ENCODE measurements at regions not wholly inside any gene's neighbourhood (a gene's known extent, or its start where the extent isn't known, plus 50 kb on each side); places are given as distances from the start of the nearest gene placed in this dataset.
"Not testable (repeated sequence)": the region's sequence is repeated elsewhere in the genome, so short reads cannot be mapped to it uniquely, and the experiment has no call there.

GRCh38 chr7:109836016-109836415, 1254.9 kb upstream of the LRRN3 start:
- DNase-seq, result no peak

- no peak for DNase-seq
Observed at GRCh38 chr7:109842386-109842785, 1248.5 kb upstream of the LRRN3 start.

- DNase-seq, result no peak
Observed at GRCh38 chr7:109844362-109844761, 1246.6 kb upstream of the LRRN3 start.

- DNase-seq, result peak; percentile 38
Observed at GRCh38 chr7:109864230-109864629, 1226.7 kb upstream of the LRRN3 start.

- no peak for DNase-seq
Observed at GRCh38 chr7:109868215-109868860, 1222.6 kb upstream of the LRRN3 start.

GRCh38 chr7:109873296-109873695, 1217.6 kb upstream of the LRRN3 start:
- DNase-seq, result no peak

- peak; percentile 44 for DNase-seq
Observed at GRCh38 chr7:109879287-109879828, 1211.6 kb upstream of the LRRN3 start.

- no peak for DNase-seq
Observed at GRCh38 chr7:109890622-109891021, 1200.3 kb upstream of the LRRN3 start.

GRCh38 chr7:109893231-109893630, 1197.7 kb upstream of the LRRN3 start:
- DNase-seq, result no peak

GRCh38 chr7:109895536-109895935, 1195.4 kb upstream of the LRRN3 start:
- no peak for DNase-seq

- no peak for DNase-seq
Observed at GRCh38 chr7:109901926-109902325, 1189.0 kb upstream of the LRRN3 start.

GRCh38 chr7:109905368-109906065, 1185.4 kb upstream of the LRRN3 start:
- not testable (repeated sequence) for DNase-seq

GRCh38 chr7:109915670-109916069, 1175.3 kb upstream of the LRRN3 start:
- DNase-seq, result no peak

- no peak for DNase-seq
Observed at GRCh38 chr7:109926738-109927137, 1164.2 kb upstream of the LRRN3 start.

GRCh38 chr7:109930049-109930448, 1160.9 kb upstream of the LRRN3 start:
- DNase-seq, result no peak

GRCh38 chr7:109939207-109939606, 1151.7 kb upstream of the LRRN3 start:
- no peak for DNase-seq

GRCh38 chr7:109945820-109946518, 1145.0 kb upstream of the LRRN3 start:
- no peak for DNase-seq

GRCh38 chr7:109950256-109950655, 1140.7 kb upstream of the LRRN3 start:
- no peak for DNase-seq

GRCh38 chr7:109950821-109951564, 1139.9 kb upstream of the LRRN3 start:
- DNase-seq, result no peak

GRCh38 chr7:109951565-109951928, 1139.4 kb upstream of the LRRN3 start:
- no peak for DNase-seq

- no peak for DNase-seq
Observed at GRCh38 chr7:109955986-109956385, 1134.9 kb upstream of the LRRN3 start.

- no peak for DNase-seq
Observed at GRCh38 chr7:109956916-109957315, 1134.0 kb upstream of the LRRN3 start.

- DNase-seq, result no peak
Observed at GRCh38 chr7:109963741-109964140, 1127.2 kb upstream of the LRRN3 start.

Measured in NCI-H446 treated with DMSO at 0.1 percent for 48 hours (cell line).